NCI-H146 treated with DMSO at 0.1 percent for 48 hours (cell line): ENCODE measurements at regions not wholly inside any gene's neighbourhood (a gene's known extent, or its start where the extent isn't known, plus 50 kb on each side); places are given as distances from the start of the nearest gene placed in this dataset.

Experiments
- DNase-seq: peaks from one replicate; lab custom pipeline; 2025; ENCODE audit not compliant: unreplicated experiment; lab: John Stamatoyannopoulos, UW

GRCh38 chr2:238650536-238650935, 197.3 kb upstream of the TWIST2 start:
- no peak for DNase-seq

DNA sequence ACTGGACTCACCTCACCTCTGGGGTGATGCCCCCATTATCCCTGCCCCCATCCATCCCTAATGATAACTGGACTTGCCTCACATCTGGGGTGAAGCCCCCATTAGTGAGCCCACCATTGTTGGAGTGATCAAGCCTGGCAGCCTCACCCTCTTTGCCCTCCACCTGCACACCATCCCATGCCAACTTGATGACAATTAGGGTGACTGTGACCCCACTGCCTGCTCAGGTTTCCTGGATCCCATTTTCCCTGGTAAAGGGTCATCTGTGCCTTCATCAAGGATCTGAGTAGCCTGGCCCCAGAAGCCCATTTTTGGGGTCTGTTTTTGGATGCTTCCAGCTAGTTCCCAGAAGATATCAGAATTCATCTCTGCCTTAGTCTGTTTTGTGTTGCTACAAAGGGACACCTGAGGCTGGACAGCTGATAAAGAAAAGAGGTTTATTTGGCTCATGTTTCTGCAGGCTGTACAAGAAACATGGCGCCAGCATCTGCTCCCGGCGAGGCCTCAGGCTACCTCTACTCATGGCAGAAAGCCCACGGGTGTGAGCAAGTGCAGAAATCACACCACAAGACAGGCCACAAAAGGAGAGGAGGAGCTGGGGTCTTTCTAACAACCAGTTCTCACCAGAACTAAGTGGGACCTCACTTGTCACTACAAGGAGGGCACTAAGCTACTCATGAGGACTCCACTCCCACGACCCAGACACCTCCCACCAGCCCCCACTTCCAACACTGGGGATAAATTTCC, 196.4 kb upstream of the TWIST2 start:
- no peak for DNase-seq

DNA sequence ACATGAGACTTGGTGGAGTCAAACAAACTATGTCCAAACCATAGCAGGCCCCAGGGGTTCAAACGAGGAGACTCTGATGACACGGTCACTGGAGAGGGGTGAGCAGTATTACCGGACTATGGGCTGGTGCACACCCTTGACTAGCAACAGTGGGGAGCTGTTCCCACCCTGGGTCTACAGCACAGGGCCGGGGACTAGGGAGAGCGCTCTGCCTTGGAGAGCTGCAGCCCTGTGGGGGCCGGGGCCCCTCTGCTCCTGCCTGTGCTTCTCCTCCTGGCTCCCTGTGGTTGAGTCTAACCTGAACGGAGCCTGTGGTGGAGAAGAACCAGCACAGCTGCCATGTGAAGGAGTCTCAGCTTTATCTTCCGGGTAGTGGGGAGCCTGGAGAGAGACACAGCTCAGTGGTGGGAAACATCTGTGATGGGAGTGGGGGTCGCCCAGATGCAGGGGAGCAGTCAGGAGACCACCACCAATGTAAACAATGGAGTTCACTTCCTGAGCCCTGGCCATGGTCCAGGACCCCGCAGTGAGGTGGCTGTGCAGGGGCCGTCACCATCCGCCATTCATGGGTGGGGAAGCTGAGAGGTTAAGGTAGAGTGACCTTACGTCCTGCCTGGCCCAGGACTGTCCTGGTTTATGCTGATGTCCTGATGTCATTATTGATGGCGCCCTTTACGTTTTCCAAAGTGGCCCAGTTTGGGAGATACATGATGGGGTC, 195.7 kb upstream of the TWIST2 start:
- DNase-seq, result no peak

DNA sequence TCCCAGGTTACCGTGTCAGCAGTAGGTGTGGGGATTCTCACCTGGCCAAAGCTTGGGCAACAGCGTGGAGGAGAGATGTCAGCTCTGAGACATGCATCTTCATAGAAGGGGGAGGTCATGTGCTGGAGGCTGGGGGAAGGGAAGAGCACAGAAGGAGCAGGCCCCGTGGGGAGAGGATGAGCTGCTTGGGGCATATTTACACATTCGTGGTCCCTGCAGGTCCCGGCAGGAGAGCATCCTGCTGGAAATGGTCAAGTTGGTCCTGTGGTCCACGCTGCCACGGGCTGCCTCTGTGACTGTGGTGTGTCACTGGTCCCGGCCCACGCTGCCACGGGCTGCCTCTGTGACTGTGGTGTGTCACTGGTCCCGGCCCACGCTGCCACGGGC, 195.1 kb upstream of the TWIST2 start:
- DNase-seq, result no peak

GRCh38 chr2:238653431-238654109, 194.3 kb upstream of the TWIST2 start:
- DNase-seq, result no peak

DNA sequence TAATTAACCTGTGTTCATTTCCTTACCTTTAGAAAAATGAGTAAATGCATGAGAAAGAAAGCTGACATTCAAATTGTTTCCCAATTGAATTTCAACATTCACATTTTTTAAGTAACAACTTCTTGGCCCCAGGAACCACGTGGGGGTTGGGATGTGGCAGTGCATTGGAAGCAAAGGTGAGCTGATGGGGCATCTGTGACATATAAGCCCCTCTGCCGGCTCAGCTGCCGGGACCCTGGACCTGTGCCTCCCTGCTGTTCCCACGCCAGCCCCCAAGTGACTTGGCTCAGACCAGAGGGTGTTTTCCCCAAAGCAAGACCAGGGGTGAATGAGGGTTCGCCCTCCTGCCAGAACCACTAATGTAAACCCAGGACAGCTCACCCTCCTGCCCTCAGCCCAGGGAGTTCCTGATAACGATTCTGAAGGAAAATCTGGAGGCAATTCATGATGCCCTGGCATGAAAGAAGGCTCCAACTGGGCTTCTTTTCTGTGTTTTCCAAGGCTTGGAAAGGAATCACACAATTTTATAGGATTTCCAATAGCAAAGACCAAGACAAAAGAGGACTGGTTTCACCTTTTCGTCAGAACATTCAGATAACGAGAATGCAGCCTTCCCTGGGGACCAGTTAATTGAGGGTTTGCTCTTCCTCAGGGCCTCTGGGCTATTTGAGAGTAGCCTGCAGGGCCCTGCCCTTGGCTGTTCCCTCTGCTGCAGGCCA, 193.2 kb upstream of the TWIST2 start:
- DNase-seq, result no peak

GRCh38 chr2:238655198-238655860, 192.6 kb upstream of the TWIST2 start:
- DNase-seq, result no peak

DNA sequence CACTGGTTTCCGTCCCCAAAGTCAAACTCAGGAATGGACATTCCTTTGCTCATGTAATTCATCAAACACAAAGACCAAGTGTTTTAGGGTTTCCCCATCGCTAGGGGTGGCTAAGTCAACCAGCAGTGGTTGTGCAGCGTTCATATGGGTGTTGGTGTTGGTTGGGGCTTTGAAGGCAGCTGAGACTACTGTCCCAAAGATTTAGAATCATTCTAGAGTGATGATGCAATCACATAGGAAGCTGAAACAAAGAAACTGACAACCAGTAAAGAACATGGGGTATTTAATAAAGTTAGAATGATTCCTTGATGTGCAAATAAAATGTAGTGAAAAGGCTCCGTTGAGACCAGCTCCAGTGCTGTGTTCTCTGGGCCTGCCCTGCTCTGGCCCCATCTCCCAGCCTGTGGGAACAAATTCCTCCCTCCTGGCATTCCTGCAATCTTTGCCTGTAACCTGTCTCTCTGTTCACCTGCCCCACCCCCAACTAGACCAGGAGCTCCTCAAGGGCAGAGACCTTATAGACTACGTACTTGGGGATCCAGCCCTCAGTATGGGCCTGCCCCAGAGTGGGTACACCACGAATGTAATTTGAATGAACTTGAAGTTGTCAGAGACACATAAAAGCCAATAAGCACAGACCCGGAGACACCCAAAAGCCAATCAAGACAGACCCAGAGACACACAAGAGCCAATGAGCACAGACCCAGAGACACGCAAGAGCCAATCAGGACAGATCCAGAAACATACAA, 191.7 kb upstream of the TWIST2 start:
- DNase-seq, result no peak

DNA sequence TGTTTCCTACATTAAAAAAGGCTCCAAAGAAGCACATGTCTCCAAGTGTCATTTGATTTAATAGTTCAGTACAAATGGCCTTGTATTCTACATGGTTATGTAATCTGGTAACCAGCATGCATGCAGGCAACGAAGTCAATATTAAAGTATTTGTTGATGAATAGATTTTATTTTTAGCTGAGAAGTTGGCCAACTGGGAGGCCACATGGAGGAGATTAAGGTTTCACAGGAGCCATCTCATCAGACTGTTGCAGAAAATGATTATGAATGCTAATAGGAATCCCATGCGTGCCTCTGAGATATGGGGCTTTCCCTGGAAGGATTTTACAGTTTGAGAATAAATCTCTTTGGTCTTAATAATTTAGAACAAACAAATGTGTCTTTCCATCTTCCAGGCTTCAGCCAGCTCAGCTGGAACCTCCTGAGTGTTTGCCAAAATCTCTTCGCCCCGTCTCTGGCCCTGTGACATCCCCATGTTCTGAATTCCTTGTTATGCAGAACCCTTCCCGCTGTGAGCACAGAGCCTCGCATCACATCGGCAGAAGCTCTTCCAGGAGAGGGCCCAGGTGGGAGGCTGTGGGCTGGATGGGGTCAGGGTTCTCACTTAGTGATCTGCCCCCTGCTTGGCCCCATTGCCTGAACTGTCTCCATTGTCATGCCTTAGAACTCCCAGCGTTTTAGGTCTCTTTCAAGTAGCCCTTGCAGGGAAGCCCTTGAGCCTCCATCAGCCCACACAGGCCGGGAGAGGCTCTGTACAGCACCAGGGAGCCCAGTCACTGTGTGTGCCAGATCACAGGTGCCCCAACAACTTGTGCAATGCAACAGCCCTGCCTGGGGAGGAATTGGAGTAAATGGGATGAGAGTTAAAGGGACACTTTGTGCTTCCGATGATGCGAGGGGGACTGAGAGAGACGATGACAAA, 190.5 kb upstream of the TWIST2 start:
- no peak for DNase-seq

GRCh38 chr2:238658054-238658407, 189.9 kb upstream of the TWIST2 start:
- no peak for DNase-seq

GRCh38 chr2:238658820-238659219, 189.1 kb upstream of the TWIST2 start:
- no peak for DNase-seq

- DNase-seq, result no peak
Observed at GRCh38 chr2:238659231-238659630, 188.7 kb upstream of the TWIST2 start.

- DNase-seq, result no peak
Observed at GRCh38 chr2:238663586-238663985, 184.3 kb upstream of the TWIST2 start.

DNA sequence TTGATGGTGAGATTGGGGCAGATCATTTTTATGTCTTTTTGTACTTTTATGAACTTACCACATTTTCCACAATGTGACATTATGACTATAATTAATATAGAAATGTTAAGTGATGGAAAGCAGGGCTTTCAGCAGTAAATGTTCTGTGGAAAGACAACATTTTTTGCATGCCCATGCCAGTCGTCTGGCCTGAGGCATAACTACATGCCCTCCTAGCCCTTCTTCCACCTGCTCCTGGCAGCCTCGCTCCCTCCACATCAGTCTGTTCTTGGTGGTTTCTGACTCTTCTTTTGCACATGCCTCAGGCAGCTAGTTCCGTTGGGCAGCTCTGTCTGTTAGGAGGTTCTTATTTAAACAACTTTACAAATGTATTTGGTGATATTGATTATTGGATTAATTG, 182.0 kb upstream of the TWIST2 start:
- DNase-seq, result no peak

GRCh38 chr2:238666543-238666942, 181.3 kb upstream of the TWIST2 start:
- DNase-seq, result no peak

- DNase-seq, result no peak
Observed at GRCh38 chr2:238667008-238667407, 180.9 kb upstream of the TWIST2 start.

DNA sequence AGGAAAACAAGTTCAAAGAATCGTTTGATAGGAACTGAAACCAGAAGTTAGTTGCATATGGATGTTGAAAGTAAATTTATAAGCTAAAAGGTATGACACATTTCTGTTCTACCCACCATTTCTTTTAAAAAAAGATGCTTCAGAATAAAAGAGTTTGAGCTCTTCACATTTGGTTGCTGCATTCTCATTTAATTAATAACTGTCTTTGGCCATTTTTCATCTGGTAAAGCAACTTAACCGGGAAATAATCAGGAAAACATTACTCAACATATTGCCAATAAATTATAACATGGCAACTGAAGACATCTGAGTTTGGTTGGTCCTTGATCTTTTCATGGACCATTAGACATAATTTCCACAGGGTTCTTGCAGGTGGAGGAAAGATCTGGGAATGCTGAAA, 180.2 kb upstream of the TWIST2 start:
- DNase-seq, result no peak

- DNase-seq, result no peak
Observed at GRCh38 chr2:238668426-238668825, 179.5 kb upstream of the TWIST2 start.

- DNase-seq, result no peak
Observed at GRCh38 chr2:238669046-238669445, 178.8 kb upstream of the TWIST2 start.
